ENCODE measurements at regions not wholly inside any gene's neighbourhood (a gene's known extent, or its start where the extent isn't known, plus 50 kb on each side); places are given as distances from the start of the nearest gene placed in this dataset.
"Not testable (repeated sequence)": the region's sequence is repeated elsewhere in the genome, so short reads cannot be mapped to it uniquely, and the experiment has no call there.

- ATAC-seq: no peak
- intact Hi-C loops (cut with DNase I, micrococcal nuclease): no loop called here
- no peak for DNase-seq
Measured at GRCh38 chr2:161480123-161480522, 64.0 kb downstream of the TBR1 start.

- intact Hi-C loops (cut with DNase I, micrococcal nuclease): no loop called here
- DNase-seq (no peak), ATAC-seq (no peak)
Measured at GRCh38 chr2:161481619-161482018, 65.5 kb downstream of the TBR1 start.

- DNase-seq (no peak), ATAC-seq (no peak)
- intact Hi-C loops (cut with DNase I, micrococcal nuclease): no loop called here
Measured at GRCh38 chr2:161484061-161484460, 68.0 kb downstream of the TBR1 start.

DNA sequence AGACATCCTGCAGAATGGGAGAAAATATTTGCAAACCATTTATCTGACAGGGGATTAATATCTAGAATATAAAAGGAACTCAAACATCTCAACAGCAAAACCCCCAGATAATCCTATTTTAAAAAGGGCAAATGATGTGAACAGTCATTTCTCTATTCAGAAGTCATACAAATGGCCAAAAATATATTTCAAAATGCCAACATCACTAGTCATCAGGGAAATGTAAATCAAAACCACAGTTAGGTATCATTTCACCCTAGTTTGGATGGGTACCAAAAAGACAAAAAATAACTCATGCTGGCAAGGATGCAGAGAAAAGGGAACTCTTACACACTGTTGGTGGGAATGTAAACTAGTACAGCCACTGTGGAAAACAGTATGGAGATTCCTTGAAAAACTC lies 70.0 kb downstream of the TBR1 start:
- ATAC-seq (no peak), DNase-seq (no peak)
- intact Hi-C loops (cut with DNase I, micrococcal nuclease): no loop called here

DNA sequence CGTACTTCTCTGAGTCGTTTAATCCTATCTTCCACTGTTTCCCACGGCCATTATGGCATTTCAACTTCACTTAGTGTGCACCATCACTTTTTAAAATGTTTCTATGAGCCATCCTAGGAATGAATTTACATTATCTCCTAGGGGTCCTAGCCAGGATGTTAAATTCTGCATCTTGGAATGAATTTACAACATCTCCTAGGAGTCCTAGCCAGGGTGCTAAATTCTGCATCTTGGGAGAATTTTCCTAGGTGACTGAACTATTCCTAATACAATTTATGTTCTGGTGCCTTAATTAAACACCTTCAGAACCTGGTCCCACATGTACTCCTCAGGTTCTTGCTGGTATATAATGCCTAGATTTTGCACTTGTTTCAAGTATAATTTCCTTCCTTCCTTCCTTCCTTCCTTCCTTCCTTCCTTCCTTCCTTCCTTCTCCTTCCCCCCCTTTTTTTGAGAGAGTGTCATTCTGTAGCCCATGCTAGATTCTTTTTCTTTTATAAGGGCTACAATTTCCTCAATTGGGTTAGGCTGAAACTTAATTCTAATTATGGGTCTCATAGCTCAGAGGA lies 72.1 kb downstream of the TBR1 start:
- DNase-seq: no peak
- intact Hi-C loops (cut with DNase I, micrococcal nuclease): no loop called here
- ATAC-seq: no peak

GRCh38 chr2:161488879-161489278 lies 72.8 kb downstream of the TBR1 start:
- DNase-seq (no peak), ATAC-seq (no peak)
- intact Hi-C loops (cut with DNase I, micrococcal nuclease): no loop called here

DNA sequence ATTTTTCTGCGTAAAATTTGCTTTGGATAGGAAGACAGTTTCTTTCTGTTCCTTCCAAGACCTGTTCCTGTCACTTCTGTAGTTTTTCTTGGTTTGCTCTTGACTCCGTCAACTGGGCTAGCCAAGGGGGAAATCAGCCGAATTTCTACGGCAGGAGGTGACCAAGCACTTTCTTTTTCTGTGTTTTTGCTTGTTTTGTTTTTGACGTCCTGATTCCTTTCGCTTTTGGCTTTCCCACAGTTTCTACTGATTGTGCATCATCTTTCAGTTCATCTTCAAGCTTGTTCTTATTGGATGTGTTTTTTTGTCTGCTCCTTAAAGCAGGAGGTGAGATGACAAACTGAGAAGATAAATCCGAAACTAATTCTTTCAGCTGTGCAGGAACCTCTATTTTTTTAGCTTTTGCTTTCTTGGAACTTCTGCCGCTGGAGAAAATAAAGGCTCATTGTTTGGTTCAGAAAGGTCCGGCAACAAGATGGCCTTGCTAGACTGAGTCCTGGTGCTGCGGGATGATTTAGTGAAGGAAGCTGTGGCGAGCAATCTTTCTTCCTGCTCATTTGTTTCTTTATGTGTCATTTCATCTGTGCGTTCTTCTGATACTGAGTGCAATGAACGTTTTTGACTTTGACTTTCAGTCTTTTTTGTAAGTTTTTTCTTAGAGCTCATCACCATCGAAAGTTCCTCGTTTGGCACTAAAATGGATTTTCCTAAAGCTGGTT lies 85.0 kb downstream of the TBR1 start:
- intact Hi-C loops (cut with DNase I, micrococcal nuclease); ATAC-seq; DNase-seq: not testable (repeated sequence)

DNA sequence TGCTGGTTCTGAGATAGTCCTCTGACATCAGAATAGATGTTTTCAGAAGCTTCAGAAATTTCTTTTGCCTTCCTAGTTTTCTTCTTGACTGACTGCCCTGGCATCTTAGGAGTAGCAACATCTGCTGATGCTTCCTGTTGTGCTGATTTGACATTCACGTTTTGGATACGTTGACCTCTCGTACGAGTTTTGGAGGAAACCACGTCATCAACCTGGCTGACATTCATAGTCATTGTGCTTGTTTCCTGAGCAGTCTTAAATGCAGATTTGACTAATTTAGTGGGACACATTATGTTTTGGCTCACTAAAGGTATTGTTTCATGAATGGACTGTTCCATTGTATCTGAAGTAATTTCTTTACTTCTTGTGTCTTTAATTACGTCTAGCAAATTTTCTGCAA lies 86.2 kb downstream of the TBR1 start:
- intact Hi-C loops (cut with DNase I, micrococcal nuclease); ATAC-seq: not testable (repeated sequence)

GRCh38 chr2:161504628-161505289 lies 88.7 kb downstream of the TBR1 start:
- ATAC-seq; DNase-seq; intact Hi-C loops (cut with DNase I, micrococcal nuclease): not testable (repeated sequence)

More for the DNA sequence above, 86.2 kb downstream of the TBR1 start:
- DNase-seq: not testable (repeated sequence)

- intact Hi-C loops (cut with DNase I, micrococcal nuclease); ATAC-seq; DNase-seq: not testable (repeated sequence)
Measured at GRCh38 chr2:161505466-161505865, 89.4 kb downstream of the TBR1 start.

DNA sequence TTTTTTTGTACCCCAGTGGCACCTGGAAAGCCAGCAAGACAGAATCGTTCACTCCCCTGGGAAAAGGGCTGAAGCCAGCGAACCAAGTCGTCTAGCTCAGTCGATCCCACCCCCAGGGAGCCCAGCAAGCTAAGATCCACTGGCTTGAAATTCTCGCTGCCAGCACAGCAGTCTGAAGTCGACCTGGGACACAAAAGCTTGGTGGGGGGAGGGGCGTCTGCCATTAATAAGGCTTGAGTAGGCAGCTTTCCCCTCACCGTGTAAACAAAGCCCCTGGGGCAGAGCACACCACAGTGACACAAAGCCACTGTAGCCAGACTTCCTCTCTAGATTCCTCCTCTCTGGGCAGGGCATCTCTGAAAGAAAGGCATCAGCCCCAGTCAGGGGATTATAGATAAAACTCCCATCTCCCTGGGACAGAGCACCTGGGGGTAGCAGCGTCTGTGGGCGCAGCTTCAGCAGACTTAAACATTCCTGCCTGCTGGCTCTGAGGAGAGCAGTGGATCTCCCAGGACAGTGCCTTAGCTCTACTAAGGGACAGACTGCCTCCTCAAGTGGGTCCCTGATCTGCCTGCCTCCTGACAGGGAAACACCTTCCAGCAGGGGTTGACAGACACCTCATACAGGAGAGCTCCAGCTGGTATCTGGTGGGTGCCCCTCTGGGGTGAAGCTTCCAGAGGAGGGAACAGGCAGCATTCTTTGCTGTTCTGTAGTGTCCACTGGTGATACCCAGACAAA lies 97.4 kb downstream of the TBR1 start:
- ATAC-seq; DNase-seq; intact Hi-C loops (cut with DNase I, micrococcal nuclease): not testable (repeated sequence)

- ATAC-seq (no peak), DNase-seq (no peak)
Measured at GRCh38 chr2:161522796-161523195, 101.4 kb upstream of the SLC4A10 start.

GRCh38 chr2:161533218-161533617 lies 91.0 kb upstream of the SLC4A10 start:
- DNase-seq: no peak
- intact Hi-C loops (cut with DNase I, micrococcal nuclease): no loop called here
- ATAC-seq: no peak

More at GRCh38 chr2:161522796-161523195, 101.4 kb upstream of the SLC4A10 start:
- intact Hi-C loops (cut with DNase I, micrococcal nuclease): no loop called here

DNA sequence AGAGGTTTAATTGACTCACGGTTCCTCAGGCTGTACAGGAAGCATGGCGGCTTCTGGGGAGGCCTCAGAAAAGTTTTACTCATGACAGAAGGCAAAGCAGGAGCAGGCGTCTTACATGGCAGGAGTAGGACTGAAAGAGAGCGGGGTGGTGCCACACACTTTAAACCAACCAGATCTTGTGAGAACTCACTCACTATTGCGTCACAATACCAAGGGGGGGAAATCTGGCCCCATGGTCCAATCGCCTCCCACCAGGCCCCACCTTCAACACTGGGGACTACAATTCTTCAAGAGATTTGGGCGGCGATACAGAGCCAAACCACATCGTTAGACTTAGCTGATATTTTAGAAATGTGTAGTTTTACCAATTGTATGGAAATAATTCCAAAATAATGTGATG lies 77.6 kb upstream of the SLC4A10 start:
- no peak for DNase-seq
- ATAC-seq: no peak
- intact Hi-C loops (cut with DNase I, micrococcal nuclease): no loop called here

- ATAC-seq (no peak), DNase-seq (no peak)
- intact Hi-C loops (cut with DNase I, micrococcal nuclease): no loop called here
Measured at GRCh38 chr2:161547130-161547529, 77.1 kb upstream of the SLC4A10 start.

DNA sequence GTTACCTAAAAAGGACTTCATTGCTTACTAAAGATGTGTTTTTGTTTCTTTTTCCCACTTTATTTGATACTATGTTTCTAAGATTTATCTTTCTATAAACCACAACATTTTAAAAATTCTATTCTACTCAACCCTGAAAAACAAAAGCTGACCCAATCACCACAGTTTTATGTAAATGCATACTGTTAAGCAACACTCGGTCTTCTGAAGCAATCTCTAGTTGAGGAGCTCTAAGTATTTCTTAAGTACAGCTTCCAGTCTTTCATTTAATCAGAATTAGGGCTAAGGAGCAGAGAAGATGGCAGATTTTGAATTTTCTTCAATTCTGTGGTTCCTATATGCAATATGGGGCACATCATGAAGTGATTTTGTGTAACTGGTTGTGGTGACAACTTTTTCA lies 72.2 kb upstream of the SLC4A10 start:
- DNase-seq: no peak
- no peak for ATAC-seq

DNA sequence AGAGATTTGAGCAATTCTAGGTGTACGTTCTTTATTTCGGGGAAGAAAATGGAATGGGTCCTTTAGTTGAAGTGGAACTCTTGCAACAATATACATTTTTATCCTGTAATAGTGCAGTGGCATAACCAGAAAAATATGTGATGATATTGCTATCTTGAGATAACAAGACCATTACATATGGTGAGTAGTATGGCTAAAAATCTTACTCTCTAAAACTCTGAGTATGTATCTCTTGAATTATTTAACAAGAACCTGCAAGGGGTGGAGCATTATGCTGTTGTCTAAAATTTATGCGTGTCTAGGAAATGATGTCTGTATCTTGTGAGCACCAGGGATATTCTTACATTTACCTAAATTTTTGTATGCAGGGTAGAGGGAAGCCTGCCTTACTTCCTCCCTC lies 68.4 kb upstream of the SLC4A10 start:
- no peak for DNase-seq
- intact Hi-C loops (cut with DNase I, micrococcal nuclease): no loop called here
- ATAC-seq: no peak

More for the DNA sequence above, 72.2 kb upstream of the SLC4A10 start:
- intact Hi-C loops (cut with DNase I, micrococcal nuclease): no loop called here

GRCh38 chr2:161556440-161556839 lies 67.8 kb upstream of the SLC4A10 start:
- intact Hi-C loops (cut with DNase I, micrococcal nuclease): no loop called here
- ATAC-seq (no peak), DNase-seq (no peak)

- DNase-seq: no peak
- ATAC-seq: no peak
- intact Hi-C loops (cut with DNase I, micrococcal nuclease): no loop called here
Measured at GRCh38 chr2:161557538-161557937, 66.7 kb upstream of the SLC4A10 start.

DNA sequence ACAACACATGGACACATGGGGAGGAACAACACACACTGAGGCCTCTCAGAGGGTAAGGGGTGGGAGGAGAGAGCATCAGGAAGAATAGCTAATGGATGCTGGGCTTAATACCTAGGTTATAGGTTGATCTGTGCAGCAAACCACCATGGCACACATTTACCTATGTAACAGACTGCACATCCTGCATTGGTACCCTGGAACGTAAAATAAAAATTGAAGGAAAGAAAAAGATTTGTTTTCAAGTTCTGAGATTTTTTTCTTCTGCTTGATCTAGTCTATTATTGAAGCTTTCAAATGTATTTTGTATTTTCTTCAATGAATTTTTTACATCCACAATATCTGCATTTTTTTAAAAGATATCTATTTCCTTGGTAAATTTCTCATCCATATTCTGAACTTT lies 59.3 kb upstream of the SLC4A10 start:
- ATAC-seq (no peak), DNase-seq (no peak)
- intact Hi-C loops (cut with DNase I, micrococcal nuclease): no loop called here
